ENCODE measurements at regions not wholly inside any gene's neighbourhood (a gene's known extent, or its start where the extent isn't known, plus 50 kb on each side); places are given as distances from the start of the nearest gene placed in this dataset.
"Not testable (repeated sequence)": the region's sequence is repeated elsewhere in the genome, so short reads cannot be mapped to it uniquely, and the experiment has no call there.

DNA sequence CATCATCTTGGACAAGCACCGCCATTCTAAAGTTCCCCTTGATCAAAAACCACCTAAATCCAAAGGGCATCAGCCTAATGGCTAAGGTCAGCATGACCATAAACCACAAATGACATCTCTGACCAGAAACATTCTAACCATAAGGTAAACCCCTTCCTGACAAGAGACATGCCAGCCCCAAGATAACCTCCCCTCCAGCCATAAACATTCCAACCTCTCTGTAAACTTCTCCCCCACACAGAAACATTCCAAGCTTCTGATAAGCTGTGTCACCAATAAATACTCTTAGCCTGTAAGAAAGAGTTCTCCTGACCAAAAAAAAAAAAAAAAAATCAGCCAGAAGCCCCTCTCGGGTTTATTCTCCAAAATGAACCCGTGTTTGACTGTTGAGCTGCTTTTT, 268.2 kb downstream of the RNF152 start:
- TF ChIP-seq, protein P1, sequence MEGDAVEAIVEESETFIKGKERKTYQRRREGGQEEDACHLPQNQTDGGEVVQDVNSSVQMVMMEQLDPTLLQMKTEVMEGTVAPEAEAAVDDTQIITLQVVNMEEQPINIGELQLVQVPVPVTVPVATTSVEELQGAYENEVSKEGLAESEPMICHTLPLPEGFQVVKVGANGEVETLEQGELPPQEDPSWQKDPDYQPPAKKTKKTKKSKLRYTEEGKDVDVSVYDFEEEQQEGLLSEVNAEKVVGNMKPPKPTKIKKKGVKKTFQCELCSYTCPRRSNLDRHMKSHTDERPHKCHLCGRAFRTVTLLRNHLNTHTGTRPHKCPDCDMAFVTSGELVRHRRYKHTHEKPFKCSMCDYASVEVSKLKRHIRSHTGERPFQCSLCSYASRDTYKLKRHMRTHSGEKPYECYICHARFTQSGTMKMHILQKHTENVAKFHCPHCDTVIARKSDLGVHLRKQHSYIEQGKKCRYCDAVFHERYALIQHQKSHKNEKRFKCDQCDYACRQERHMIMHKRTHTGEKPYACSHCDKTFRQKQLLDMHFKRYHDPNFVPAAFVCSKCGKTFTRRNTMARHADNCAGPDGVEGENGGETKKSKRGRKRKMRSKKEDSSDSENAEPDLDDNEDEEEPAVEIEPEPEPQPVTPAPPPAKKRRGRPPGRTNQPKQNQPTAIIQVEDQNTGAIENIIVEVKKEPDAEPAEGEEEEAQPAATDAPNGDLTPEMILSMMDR (IDR thresholded peaks at IDR 0.05): not testable (repeated sequence)
- not testable (repeated sequence) for TF ChIP-seq POLR2A (IDR thresholded peaks at IDR 0.05)

Measured in uterus (tissue), 2 donors.